Effector memory CD8-positive, alpha-beta T cell (primary cell): ENCODE measurements at regions not wholly inside any gene's neighbourhood (a gene's known extent, or its start where the extent isn't known, plus 50 kb on each side); places are given as distances from the start of the nearest gene placed in this dataset.

Experiments used
- ATAC-seq: fragments of 150-1000 bp; cut with Tn5 transposase; replicated peaks from 2 replicates; pipeline ENCODE4 v1.10.0; 2021; ENCODE audit warnings: mild to moderate bottlenecking, moderate library complexity
- DNase-seq, 3 experiments: peaks; one replicate each; pipeline ENCODE4 v3.0.0; 2021
- H3K27ac Mint-ChIP-seq, 2 donors: one replicate each; pipeline ENCODE4 v1.8.0; 2022; ENCODE audit warnings: mild to moderate bottlenecking in 2 of 2, mixed read lengths in 2 of 2, moderate library complexity in 2 of 2
- H3K27me3 Mint-ChIP-seq, 2 donors: one replicate each; pipeline ENCODE4 v1.8.0; 2022; ENCODE audit warnings: mixed read lengths in 2 of 2
- H3K36me3 Mint-ChIP-seq: one replicate; pipeline ENCODE4 v1.8.0; 2022; ENCODE audit warnings: mild to moderate bottlenecking, moderate library complexity, mixed read lengths; ENCODE audit not compliant: insufficient read depth
- H3K4me1 Mint-ChIP-seq, 2 donors: one replicate each; pipeline ENCODE4 v1.8.0; 2022; ENCODE audit warnings: low read depth in 2 of 2, mixed read lengths in 2 of 2
- H3K4me3 Mint-ChIP-seq, 2 donors: one replicate each; pipeline ENCODE4 v1.8.0; 2022; ENCODE audit warnings: mild to moderate bottlenecking in 2 of 2, mixed read lengths in 2 of 2, moderate library complexity in 2 of 2
- H3K9me3 Mint-ChIP-seq, 2 donors: one replicate each; pipeline ENCODE4 v1.8.0; 2022; ENCODE audit warnings: mixed read lengths in 2 of 2

GRCh38 chr10:121222842-121223241 is 371.7 kb downstream of the WDR11 start:
- DNase-seq (no peak), ATAC-seq (no peak)
- no peak overlapping the region for H3K27ac Mint-ChIP-seq
- H3K4me1 Mint-ChIP-seq = no peaks in the 10 kb centered on the region
- no peak overlapping the region for H3K4me3 Mint-ChIP-seq
- peaks cover 0 to 6% of the 10 kb centered on the region in 2 donors for H3K9me3 Mint-ChIP-seq
- H3K36me3 Mint-ChIP-seq = no peaks in the 10 kb centered on the region
- H3K27me3 Mint-ChIP-seq = no peaks in the 10 kb centered on the region

GRCh38 chr10:121231079-121231478 is 367.2 kb downstream of the FGFR2 start:
- H3K9me3 Mint-ChIP-seq = peaks cover 2 to 6% of the 10 kb centered on the region in 2 donors
- no peaks in the 10 kb centered on the region for H3K27me3 Mint-ChIP-seq
- DNase-seq (no peak), ATAC-seq (no peak)
- H3K4me3 Mint-ChIP-seq = no peak overlapping the region
- peaks cover 9% of the 10 kb centered on the region for H3K36me3 Mint-ChIP-seq
- no peak overlapping the region for H3K27ac Mint-ChIP-seq
- no peaks in the 10 kb centered on the region for H3K4me1 Mint-ChIP-seq

- H3K4me3 Mint-ChIP-seq = no peak overlapping the region
- no peak for DNase-seq
- no peaks in the 10 kb centered on the region for H3K27me3 Mint-ChIP-seq
- ATAC-seq = no peak
- H3K9me3 Mint-ChIP-seq = peaks cover 5 to 17% of the 10 kb centered on the region in 2 donors
- H3K4me1 Mint-ChIP-seq = no peaks in the 10 kb centered on the region
- peaks cover 9% of the 10 kb centered on the region for H3K36me3 Mint-ChIP-seq
- no peak overlapping the region for H3K27ac Mint-ChIP-seq
Observed at GRCh38 chr10:121232494-121232893, 365.8 kb downstream of the FGFR2 start.

GRCh38 chr10:121235692-121236091 is 362.6 kb downstream of the FGFR2 start:
- Mint-ChIP-seq H3K27me3 (no peaks in the 10 kb centered on the region), H3K4me3 (no peak overlapping the region), H3K36me3 (peaks cover 9% of the 10 kb centered on the region), H3K4me1 (no peaks in the 10 kb centered on the region), H3K9me3 (peaks cover 11 to 31% of the 10 kb centered on the region in 2 donors), H3K27ac (no peak overlapping the region)
- no peak for DNase-seq
- no peak for ATAC-seq

- DNase-seq (no peak), ATAC-seq (no peak)
- no peaks in the 10 kb centered on the region for H3K27me3 Mint-ChIP-seq
- peaks cover 9% of the 10 kb centered on the region for H3K36me3 Mint-ChIP-seq
- no peaks in the 10 kb centered on the region for H3K4me1 Mint-ChIP-seq
- H3K9me3 Mint-ChIP-seq = peaks cover 11 to 31% of the 10 kb centered on the region in 2 donors
- no peak overlapping the region for H3K4me3 Mint-ChIP-seq
- H3K27ac Mint-ChIP-seq = no peak overlapping the region
Observed at GRCh38 chr10:121236621-121237020, 361.6 kb downstream of the FGFR2 start.

GRCh38 chr10:121237718-121238117 is 360.5 kb downstream of the FGFR2 start:
- Mint-ChIP-seq H3K27me3 (no peaks in the 10 kb centered on the region), H3K4me3 (no peak overlapping the region), H3K36me3 (peaks cover 4% of the 10 kb centered on the region), H3K4me1 (no peaks in the 10 kb centered on the region), H3K9me3 (peaks cover 11 to 31% of the 10 kb centered on the region in 2 donors), H3K27ac (no peak overlapping the region)
- ATAC-seq = no peak
- DNase-seq = no peak

- ATAC-seq (no peak), DNase-seq (no peak)
- H3K4me1 Mint-ChIP-seq = no peaks in the 10 kb centered on the region
- H3K9me3 Mint-ChIP-seq = peaks cover 11 to 39% of the 10 kb centered on the region in 2 donors
- peaks cover 3% of the 10 kb centered on the region for H3K36me3 Mint-ChIP-seq
- no peaks in the 10 kb centered on the region for H3K27me3 Mint-ChIP-seq
- no peak overlapping the region for H3K27ac Mint-ChIP-seq
- H3K4me3 Mint-ChIP-seq = no peak overlapping the region
Observed at GRCh38 chr10:121240011-121240410, 358.2 kb downstream of the FGFR2 start.

GRCh38 chr10:121240556-121240955 is 357.7 kb downstream of the FGFR2 start:
- no peaks in the 10 kb centered on the region for H3K27me3 Mint-ChIP-seq
- ATAC-seq (no peak), DNase-seq (no peak)
- peaks cover 11 to 38% of the 10 kb centered on the region in 2 donors for H3K9me3 Mint-ChIP-seq
- H3K27ac Mint-ChIP-seq = no peak overlapping the region
- no peak overlapping the region for H3K4me3 Mint-ChIP-seq
- no peaks in the 10 kb centered on the region for H3K36me3 Mint-ChIP-seq
- H3K4me1 Mint-ChIP-seq = no peaks in the 10 kb centered on the region

- DNase-seq (no peak), ATAC-seq (no peak)
- Mint-ChIP-seq H3K4me3 (no peak overlapping the region), H3K27ac (no peak overlapping the region), H3K9me3 (peaks cover 9 to 30% of the 10 kb centered on the region in 2 donors), H3K36me3 (no peaks in the 10 kb centered on the region), H3K27me3 (peaks cover 0 to 4% of the 10 kb centered on the region in 2 donors), H3K4me1 (no peaks in the 10 kb centered on the region)
Observed at GRCh38 chr10:121241337-121241736, 356.9 kb downstream of the FGFR2 start.

- H3K9me3 Mint-ChIP-seq = peaks cover 6 to 21% of the 10 kb centered on the region in 2 donors
- H3K36me3 Mint-ChIP-seq = no peaks in the 10 kb centered on the region
- no peak overlapping the region for H3K27ac Mint-ChIP-seq
- peaks cover 0 to 6% of the 10 kb centered on the region in 2 donors for H3K27me3 Mint-ChIP-seq
- H3K4me3 Mint-ChIP-seq = no peak overlapping the region
- ATAC-seq = no peak
- H3K4me1 Mint-ChIP-seq = no peaks in the 10 kb centered on the region
- DNase-seq = no peak
Observed at GRCh38 chr10:121242741-121243608, 355.3 kb downstream of the FGFR2 start.

GRCh38 chr10:121243609-121244241 is 354.5 kb downstream of the FGFR2 start:
- H3K36me3 Mint-ChIP-seq = no peaks in the 10 kb centered on the region

GRCh38 chr10:121244818-121245217 is 353.4 kb downstream of the FGFR2 start:
- Mint-ChIP-seq H3K9me3 (peaks cover 0 to 14% of the 10 kb centered on the region in 2 donors), H3K27ac (no peak overlapping the region), H3K4me3 (no peak overlapping the region), H3K27me3 (peaks cover 0 to 6% of the 10 kb centered on the region in 2 donors), H3K4me1 (no peaks in the 10 kb centered on the region), H3K36me3 (no peaks in the 10 kb centered on the region)
- ATAC-seq = no peak
- DNase-seq = no peak

More at GRCh38 chr10:121243609-121244241, 354.5 kb downstream of the FGFR2 start:
- H3K27me3 Mint-ChIP-seq = peaks cover 0 to 6% of the 10 kb centered on the region in 2 donors
- ATAC-seq (no peak), DNase-seq (no peak)
- no peaks in the 10 kb centered on the region for H3K4me1 Mint-ChIP-seq
- H3K4me3 Mint-ChIP-seq = no peak overlapping the region
- peaks cover 0 to 14% of the 10 kb centered on the region in 2 donors for H3K9me3 Mint-ChIP-seq
- H3K27ac Mint-ChIP-seq = no peak overlapping the region

- DNase-seq (no peak), ATAC-seq (no peak)
- Mint-ChIP-seq H3K27ac (no peak overlapping the region), H3K27me3 (peaks cover 0 to 6% of the 10 kb centered on the region in 2 donors), H3K36me3 (no peaks in the 10 kb centered on the region), H3K9me3 (peaks cover 0 to 8% of the 10 kb centered on the region in 2 donors), H3K4me1 (no peaks in the 10 kb centered on the region), H3K4me3 (no peak overlapping the region)
Observed at GRCh38 chr10:121245754-121246153, 352.5 kb downstream of the FGFR2 start.

GRCh38 chr10:121248266-121248665 is 350.0 kb downstream of the FGFR2 start:
- H3K4me1 Mint-ChIP-seq = no peaks in the 10 kb centered on the region
- H3K4me3 Mint-ChIP-seq = no peak overlapping the region
- no peaks in the 10 kb centered on the region for H3K36me3 Mint-ChIP-seq
- H3K9me3 Mint-ChIP-seq = peaks cover 0 to 8% of the 10 kb centered on the region in 2 donors
- no peak for DNase-seq
- ATAC-seq = no peak
- H3K27ac Mint-ChIP-seq = no peak overlapping the region
- peaks cover 0 to 14% of the 10 kb centered on the region in 2 donors for H3K27me3 Mint-ChIP-seq
